ENCODE measurements at regions not wholly inside any gene's neighbourhood (a gene's known extent, or its start where the extent isn't known, plus 50 kb on each side); places are given as distances from the start of the nearest gene placed in this dataset.
"Not testable (repeated sequence)": the region's sequence is repeated elsewhere in the genome, so short reads cannot be mapped to it uniquely, and the experiment has no call there.

- Mint-ChIP-seq H3K9me3 (peaks cover 14% of the 10 kb centered on the region), H3K4me1 (ENCODE audit: low read depth in 2 of 2) (no peaks in the 10 kb centered on the region), H3K4me3 (no peak overlapping the region), H3K27ac (no peak overlapping the region), H3K36me3 (no peaks in the 10 kb centered on the region), H3K27me3 (no peaks in the 10 kb centered on the region)
- DNase-seq (ENCODE audit: low spot score): no peak
- no peak for ATAC-seq
Observed at GRCh38 chr9:31574006-31574765, 810.3 kb upstream of the ACO1 start.

DNA sequence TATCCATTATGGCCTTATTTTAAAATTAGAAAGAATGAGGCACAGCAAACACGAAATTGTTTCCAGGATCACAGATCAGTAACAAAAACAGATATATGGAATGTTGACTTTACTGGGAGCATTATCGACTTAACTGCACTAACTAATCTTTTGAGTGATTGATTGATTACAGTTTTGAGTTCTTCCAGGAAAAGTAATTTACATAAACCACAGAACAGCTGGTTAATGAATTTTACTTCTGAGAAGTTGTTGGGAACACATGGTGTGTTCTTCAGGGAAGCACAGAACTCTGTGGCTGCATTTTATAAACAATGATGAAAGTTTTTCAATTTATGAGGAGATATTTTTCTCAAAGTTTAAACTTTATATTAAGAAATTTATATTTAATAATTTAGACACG, 802.4 kb upstream of the ACO1 start:
- Mint-ChIP-seq H3K27ac (no peak overlapping the region), H3K36me3 (no peaks in the 10 kb centered on the region), H3K4me3 (no peak overlapping the region), H3K9me3 (peaks cover 3% of the 10 kb centered on the region), H3K27me3 (no peaks in the 10 kb centered on the region), H3K4me1 (ENCODE audit: low read depth in 2 of 2) (no peaks in the 10 kb centered on the region)
- DNase-seq (ENCODE audit: low spot score): no peak
- no peak for ATAC-seq

- H3K9me3 Mint-ChIP-seq: peaks cover 4% of the 10 kb centered on the region
- ATAC-seq (no peak), DNase-seq (ENCODE audit: low spot score) (no peak)
- no peaks in the 10 kb centered on the region for H3K36me3 Mint-ChIP-seq
- H3K27me3 Mint-ChIP-seq: no peaks in the 10 kb centered on the region
- H3K4me3 Mint-ChIP-seq: no peak overlapping the region
- no peaks in the 10 kb centered on the region for H3K4me1 Mint-ChIP-seq (ENCODE audit: low read depth in 2 of 2)
- no peak overlapping the region for H3K27ac Mint-ChIP-seq
Observed at GRCh38 chr9:31582561-31582960, 801.9 kb upstream of the ACO1 start.

GRCh38 chr9:31585158-31585557, 799.3 kb upstream of the ACO1 start:
- no peaks in the 10 kb centered on the region for H3K27me3 Mint-ChIP-seq
- H3K4me3 Mint-ChIP-seq: no peak overlapping the region
- DNase-seq (ENCODE audit: low spot score) (no peak), ATAC-seq (no peak)
- H3K4me1 Mint-ChIP-seq (ENCODE audit: low read depth in 2 of 2): no peaks in the 10 kb centered on the region
- no peaks in the 10 kb centered on the region for H3K36me3 Mint-ChIP-seq
- no peak overlapping the region for H3K27ac Mint-ChIP-seq
- peaks cover 10% of the 10 kb centered on the region for H3K9me3 Mint-ChIP-seq

DNA sequence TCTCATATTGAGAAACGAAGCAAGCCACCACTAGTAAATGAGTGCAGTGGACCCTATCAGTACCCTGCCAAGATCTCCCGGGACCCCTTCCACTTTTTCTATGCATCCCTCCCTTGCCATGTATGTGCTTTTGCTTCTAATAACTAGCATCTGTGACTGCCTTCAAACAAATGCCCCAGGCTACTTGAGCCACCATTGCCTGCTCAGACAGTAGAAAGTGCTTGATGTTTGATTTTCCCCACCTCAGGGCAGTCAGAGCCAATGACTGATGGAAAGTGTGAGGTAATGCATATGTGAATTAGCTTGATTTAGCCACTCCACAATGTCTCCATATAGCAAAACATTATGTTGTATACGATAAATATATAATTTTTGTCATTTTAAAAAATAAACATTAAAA, 797.3 kb upstream of the ACO1 start:
- H3K4me3 Mint-ChIP-seq: no peak overlapping the region
- ATAC-seq: no peak

DNA sequence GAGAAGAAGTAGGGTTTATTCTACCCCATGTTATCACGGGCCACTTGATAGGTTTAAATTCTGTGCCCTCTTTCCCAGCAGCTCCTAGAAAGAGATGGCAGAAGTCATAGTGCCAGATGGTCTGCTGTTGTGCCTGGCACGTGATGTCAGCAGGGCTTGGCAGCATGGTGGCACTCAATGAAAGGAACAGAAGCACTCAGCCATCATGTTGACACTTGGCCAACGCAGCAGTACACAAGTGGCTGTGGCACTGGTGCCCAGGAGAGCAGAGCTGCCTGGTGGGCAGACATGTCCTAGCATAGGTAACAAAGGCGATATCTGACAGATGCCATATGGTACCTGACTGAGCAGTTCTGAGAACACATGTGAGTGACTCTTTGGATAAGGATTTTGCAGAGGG, 796.4 kb upstream of the ACO1 start:
- Mint-ChIP-seq H3K9me3 (peaks cover 13% of the 10 kb centered on the region), H3K27ac (no peak overlapping the region), H3K36me3 (no peaks in the 10 kb centered on the region), H3K4me3 (no peak overlapping the region), H3K4me1 (ENCODE audit: low read depth in 2 of 2) (no peaks in the 10 kb centered on the region), H3K27me3 (no peaks in the 10 kb centered on the region)
- ATAC-seq (no peak), DNase-seq (ENCODE audit: low spot score) (no peak)

More for the DNA sequence above, 797.3 kb upstream of the ACO1 start:
- H3K27me3 Mint-ChIP-seq: no peaks in the 10 kb centered on the region
- H3K36me3 Mint-ChIP-seq: no peaks in the 10 kb centered on the region
- H3K4me1 Mint-ChIP-seq (ENCODE audit: low read depth in 2 of 2): no peaks in the 10 kb centered on the region
- no peak for DNase-seq (ENCODE audit: low spot score)
- no peak overlapping the region for H3K27ac Mint-ChIP-seq
- peaks cover 13% of the 10 kb centered on the region for H3K9me3 Mint-ChIP-seq

GRCh38 chr9:31588756-31589155, 795.7 kb upstream of the ACO1 start:
- no peaks in the 10 kb centered on the region for H3K27me3 Mint-ChIP-seq
- DNase-seq (ENCODE audit: low spot score) (no peak), ATAC-seq (no peak)
- peaks cover 13% of the 10 kb centered on the region for H3K9me3 Mint-ChIP-seq
- no peaks in the 10 kb centered on the region for H3K36me3 Mint-ChIP-seq
- no peak overlapping the region for H3K4me3 Mint-ChIP-seq
- no peaks in the 10 kb centered on the region for H3K4me1 Mint-ChIP-seq (ENCODE audit: low read depth in 2 of 2)
- H3K27ac Mint-ChIP-seq: no peak overlapping the region

GRCh38 chr9:31590091-31590490, 794.4 kb upstream of the ACO1 start:
- Mint-ChIP-seq H3K9me3 (peaks cover 12% of the 10 kb centered on the region), H3K27me3 (no peaks in the 10 kb centered on the region), H3K4me1 (ENCODE audit: low read depth in 2 of 2) (no peaks in the 10 kb centered on the region), H3K27ac (no peak overlapping the region), H3K4me3 (no peak overlapping the region), H3K36me3 (no peaks in the 10 kb centered on the region)
- no peak for DNase-seq (ENCODE audit: low spot score)
- no peak for ATAC-seq

DNA sequence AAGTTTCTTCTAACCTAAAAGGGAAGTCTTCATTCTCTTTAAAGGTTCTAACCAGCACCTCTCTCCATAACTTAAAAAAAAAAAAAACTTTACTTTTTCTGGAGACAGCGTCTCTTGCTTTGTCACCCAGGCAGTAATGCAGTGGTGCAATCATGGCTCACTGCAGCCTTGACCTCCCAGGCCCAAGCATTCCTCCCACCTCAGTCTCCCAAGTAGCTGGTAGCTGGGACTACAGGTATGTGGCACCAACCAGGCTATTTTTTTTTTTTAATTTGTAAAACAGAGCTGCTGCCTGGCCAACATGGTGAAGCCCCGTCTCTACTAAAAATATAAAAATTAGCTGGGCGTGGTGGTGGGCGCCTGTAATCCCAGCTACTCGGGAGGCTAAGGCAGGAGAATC, 787.4 kb upstream of the ACO1 start:
- not testable (repeated sequence) for H3K27me3 Mint-ChIP-seq, ATAC-seq, H3K4me3 Mint-ChIP-seq

GRCh38 chr9:31597977-31598376, 786.5 kb upstream of the ACO1 start:
- Mint-ChIP-seq H3K4me1 (ENCODE audit: low read depth in 2 of 2) (no peaks in the 10 kb centered on the region), H3K9me3 (no peaks in the 10 kb centered on the region), H3K4me3 (no peak overlapping the region), H3K27me3 (no peaks in the 10 kb centered on the region), H3K27ac (no peak overlapping the region), H3K36me3 (no peaks in the 10 kb centered on the region)
- DNase-seq (ENCODE audit: low spot score) (no peak), ATAC-seq (no peak)

More for the DNA sequence above, 787.4 kb upstream of the ACO1 start:
- not testable (repeated sequence) for H3K4me1 Mint-ChIP-seq (ENCODE audit: low read depth in 2 of 2); H3K27ac Mint-ChIP-seq; DNase-seq (ENCODE audit: low spot score); H3K36me3 Mint-ChIP-seq; H3K9me3 Mint-ChIP-seq

GRCh38 chr9:31601666-31602065, 782.8 kb upstream of the ACO1 start:
- H3K4me3 Mint-ChIP-seq: no peak overlapping the region
- ATAC-seq: no peak
- H3K27ac Mint-ChIP-seq: no peak overlapping the region
- H3K27me3 Mint-ChIP-seq: no peaks in the 10 kb centered on the region
- H3K36me3 Mint-ChIP-seq: peaks cover 1% of the 10 kb centered on the region
- no peaks in the 10 kb centered on the region for H3K4me1 Mint-ChIP-seq (ENCODE audit: low read depth in 2 of 2)
- DNase-seq (ENCODE audit: low spot score): no peak
- peaks cover 5% of the 10 kb centered on the region for H3K9me3 Mint-ChIP-seq

- no peak for DNase-seq (ENCODE audit: low spot score)
- H3K27me3 Mint-ChIP-seq: no peaks in the 10 kb centered on the region
- H3K4me3 Mint-ChIP-seq: no peak overlapping the region
Observed at GRCh38 chr9:31604531-31604930, 779.9 kb upstream of the ACO1 start.

GRCh38 chr9:31605164-31605563, 779.3 kb upstream of the ACO1 start:
- Mint-ChIP-seq H3K4me1 (ENCODE audit: low read depth in 2 of 2) (no peaks in the 10 kb centered on the region), H3K9me3 (peaks cover 13% of the 10 kb centered on the region), H3K36me3 (peaks cover 5% of the 10 kb centered on the region), H3K27me3 (no peaks in the 10 kb centered on the region), H3K27ac (no peak overlapping the region), H3K4me3 (no peak overlapping the region)
- DNase-seq (ENCODE audit: low spot score) (no peak), ATAC-seq (no peak)

More at GRCh38 chr9:31604531-31604930, 779.9 kb upstream of the ACO1 start:
- peaks cover 5% of the 10 kb centered on the region for H3K36me3 Mint-ChIP-seq
- H3K4me1 Mint-ChIP-seq (ENCODE audit: low read depth in 2 of 2): no peaks in the 10 kb centered on the region
- no peak overlapping the region for H3K27ac Mint-ChIP-seq
- peaks cover 13% of the 10 kb centered on the region for H3K9me3 Mint-ChIP-seq
- no peak for ATAC-seq

DNA sequence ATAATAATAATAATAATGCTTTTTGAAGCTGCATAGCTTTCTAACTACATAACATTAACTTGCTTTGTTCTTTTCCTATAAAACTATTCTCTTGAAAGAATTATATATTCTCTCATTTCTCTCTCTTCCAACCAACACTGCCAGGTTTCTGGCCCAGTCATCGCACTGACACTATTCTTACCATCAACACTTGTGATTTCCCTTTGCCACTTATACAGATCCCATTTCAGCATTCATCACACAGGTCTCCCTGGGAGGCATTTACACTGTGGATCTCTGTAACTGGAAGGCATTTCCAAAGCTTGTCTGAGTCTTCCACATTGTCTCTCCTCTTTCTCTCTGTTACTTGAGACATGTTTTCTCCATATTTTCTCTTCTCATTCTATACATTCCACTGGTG, 777.8 kb upstream of the ACO1 start:
- no peak overlapping the region for H3K27ac Mint-ChIP-seq
- H3K36me3 Mint-ChIP-seq: peaks cover 5% of the 10 kb centered on the region
- DNase-seq (ENCODE audit: low spot score): no peak
- H3K27me3 Mint-ChIP-seq: no peaks in the 10 kb centered on the region
- H3K4me1 Mint-ChIP-seq (ENCODE audit: low read depth in 2 of 2): no peaks in the 10 kb centered on the region
- no peak for ATAC-seq
- no peak overlapping the region for H3K4me3 Mint-ChIP-seq
- H3K9me3 Mint-ChIP-seq: peaks cover 13% of the 10 kb centered on the region

GRCh38 chr9:31608416-31608815, 776.0 kb upstream of the ACO1 start:
- peaks cover 5% of the 10 kb centered on the region for H3K36me3 Mint-ChIP-seq
- no peaks in the 10 kb centered on the region for H3K4me1 Mint-ChIP-seq (ENCODE audit: low read depth in 2 of 2)
- H3K27ac Mint-ChIP-seq: no peak overlapping the region
- DNase-seq (ENCODE audit: low spot score) (no peak), ATAC-seq (no peak)
- no peak overlapping the region for H3K4me3 Mint-ChIP-seq
- peaks cover 20% of the 10 kb centered on the region for H3K9me3 Mint-ChIP-seq
- no peaks in the 10 kb centered on the region for H3K27me3 Mint-ChIP-seq

Data from natural killer cell treated with Interleukin-12 subunit alpha and Interleukin-12 subunit beta and Interleukin-15 and Interleukin-18, amount 100 ng/mL, for 72 hours (primary cell).